Heart right ventricle (tissue), 16 donors: ENCODE measurements at regions not wholly inside any gene's neighbourhood (a gene's known extent, or its start where the extent isn't known, plus 50 kb on each side); places are given as distances from the start of the nearest gene placed in this dataset.

ENCODE experiments used
- ATAC-seq, 8 donors: fragments of 200-7000 bp; cut with Tn5 transposase; one replicate each; pipeline ENCODE4 v1.9.1; 2020; ENCODE audit warnings: mild to moderate bottlenecking in 8 of 8, moderate library complexity in 8 of 8, moderate number of reproducible peaks in 1 of 8
- DNase-seq, 2 donors: peaks; one replicate each; pipeline ENCODE4 v3.0.0-alpha.2; 2020
- H3K27ac ChIP-seq, 10 donors: fragments of 200-600 bp; sonication (generic) in 2 of 10; one replicate each; pipeline versions ENCODE4 v1.5.0 to v1.8.0; 2020 to 2022; ENCODE audit warnings: mild to moderate bottlenecking in 3 of 10
- H3K27me3 ChIP-seq, 7 donors: fragments of 200-600 bp; one replicate each; pipeline ENCODE4 v1.8.0; 2021 to 2022; ENCODE audit warnings: mild to moderate bottlenecking in 2 of 7
- H3K36me3 ChIP-seq, 9 donors: fragments of 200-600 bp; sonication (generic) in 1 of 9; one replicate each; pipeline versions ENCODE4 v1.5.0 to v1.8.0; 2020 to 2022; ENCODE audit warnings: mild to moderate bottlenecking in 2 of 9
- H3K4me1 ChIP-seq, 9 donors: fragments of 200-600 bp; sonication (generic) in 1 of 9; one replicate each; pipeline versions ENCODE4 v1.5.0 to v1.8.0; 2020 to 2022; ENCODE audit warnings: mild to moderate bottlenecking in 4 of 9
- H3K4me3 ChIP-seq, 10 donors: fragments of 200-600 bp; sonication (generic) in 2 of 10; one replicate each; pipeline versions ENCODE4 v1.5.0 to v1.8.0; 2020 to 2022; ENCODE audit warnings: mild to moderate bottlenecking in 7 of 10, moderate library complexity in 2 of 10
- H3K9me3 ChIP-seq, 11 donors: fragments of 200-600 bp in 10 of 11; sonication (generic) in 2 of 11; one replicate each; pipeline versions ENCODE4 v1.5.0 to v1.8.0; 2013 to 2022; ENCODE audit warnings: mild to moderate bottlenecking in 2 of 11, control low read depth in 1 of 11, moderate library complexity in 1 of 11
- CTCF ChIP-seq, 9 donors: fragments of 200-600 bp; sonication (generic) in 2 of 9; IDR thresholded peaks; one replicate each; pipeline versions ENCODE4 v1.5.0 to v1.8.0; 2021 to 2022; ENCODE audit warnings: antibody characterized with exemption in 9 of 9, mild to moderate bottlenecking in 5 of 9, moderate library complexity in 1 of 9
- WGBS, 2 donors: extraction: QIAGEN DNeasy Blood & Tissue Kit; methylation state at CpG; one replicate each; pipeline ENCODE4 v1.1.7; 2013; ENCODE audit warnings: inconsistent platforms in 1 of 2; 5-methylcytosine and 5-hydroxymethylcytosine counted together
- intact Hi-C, 10 donors: fragments of 100-400 bp; cut with DNase I; formaldehyde crosslinking; loops; one replicate each; pipeline versions ENCODE4 v1.11.1 to v1.14.2; 2022
- donor health status: Arrhythmogenic right ventricular cardiomyopathy.
- donor health status: ischemic (EF 13 %, LVEDD 7.1; RV severe dilation, severe dysfunction).
- donor health status: healthy with polysubstance abuse.
- donor health status: DM: no; HTN: yes; CAD: no.
- donor health status: DM: no; HTN: no; CAD: no.
- donor health status: ischemic (EF 25% LVEDD 6.9; RV normal size, moderate dysfunction).
- donor health status: ischemic (EF 25% LVEDD 5.7; RV mildly dilated, moderate dysfunction).
- donor health status: healthy.
- donor health status: DM: yes; HTN: yes; CAD: no.
- donor health status: Ischemic cardiomyopathy.
- donor health status: ischemic (EF 35%, LVEDD 5.7; RV mildly dilated, moderate dysfunction).
- donor health status: nonischemic (EF 11% LVEDD 7.7; RV severe dilation, severe dysfunction).
- donor health status: DM: yes; HTN: yes; CAD: no.
- donor health status: PGD.
- donor health status: ischemic (EF 29% LVEDD 5.4; RV normal size, mild dysfunction).
- donor health status: nonischemic (EF 23%, LVEDD 6.1; RV moderate dilation, normal function).

GRCh38 chr4:176969011-176969410 is 176.3 kb upstream of the VEGFC start:
- ATAC-seq = no peak
- no peak overlapping the region for H3K27ac ChIP-seq
- H3K27me3 ChIP-seq = no peaks in the 10 kb centered on the region
- no peak for DNase-seq
- H3K4me1 ChIP-seq = no peaks in the 10 kb centered on the region
- intact Hi-C loops = no loop called here
- H3K4me3 ChIP-seq = no peak overlapping the region
- H3K36me3 ChIP-seq = no peaks in the 10 kb centered on the region
- 94 to 95% methylated on average over 2 of the region's 2 CpGs for WGBS, 2 donors
- no peak for TF ChIP-seq CTCF (IDR thresholded peaks at IDR 0.05)
- H3K9me3 ChIP-seq = peaks cover 0 to 2% (median 0%) of the 10 kb centered on the region in 11 donors

GRCh38 chr4:176970853-176971252 is 178.1 kb upstream of the VEGFC start:
- WGBS, 2 donors = 62 to 69% methylated on average over 4 of the region's 4 CpGs
- intact Hi-C loops = no loop called here

GRCh38 chr4:176971576-176972115 is 178.9 kb upstream of the VEGFC start:
- Histone ChIP-seq H3K4me3 (no peak overlapping the region), H3K36me3 (no peaks in the 10 kb centered on the region), H3K27ac (no peak overlapping the region), H3K27me3 (no peaks in the 10 kb centered on the region), H3K9me3 (peaks cover 0 to 8% (median 0%) of the 10 kb centered on the region in 11 donors), H3K4me1 (no peaks in the 10 kb centered on the region)
- TF ChIP-seq CTCF (IDR thresholded peaks at IDR 0.05) = no peak
- no peak for ATAC-seq
- 83 to 88% methylated on average over 7 of the region's 7 CpGs for WGBS, 2 donors
- DNase-seq = no peak
- intact Hi-C loops = no loop called here

More at GRCh38 chr4:176970853-176971252, 178.1 kb upstream of the VEGFC start:
- H3K27ac ChIP-seq = no peak overlapping the region
- H3K9me3 ChIP-seq = peaks cover 0 to 8% (median 0%) of the 10 kb centered on the region in 11 donors
- no peaks in the 10 kb centered on the region for H3K4me1 ChIP-seq
- no peaks in the 10 kb centered on the region for H3K27me3 ChIP-seq
- no peak overlapping the region for H3K4me3 ChIP-seq
- H3K36me3 ChIP-seq = no peaks in the 10 kb centered on the region
- TF ChIP-seq CTCF (IDR thresholded peaks at IDR 0.05) = no peak
- peak in 3 of 8 donors; percentile 20 to 71 (median 63) for ATAC-seq
- DNase-seq = no peak

- no peak overlapping the region for H3K4me3 ChIP-seq
- H3K27me3 ChIP-seq = no peaks in the 10 kb centered on the region
- peaks cover 0 to 8% (median 0%) of the 10 kb centered on the region in 11 donors for H3K9me3 ChIP-seq
- TF ChIP-seq CTCF (IDR thresholded peaks at IDR 0.05) = no peak
- ATAC-seq = no peak
- no peaks in the 10 kb centered on the region for H3K36me3 ChIP-seq
- intact Hi-C loops = no loop called here
- H3K4me1 ChIP-seq = peaks cover 0 to 21% (median 0%) of the 10 kb centered on the region in 9 donors
- 62 to 70% methylated on average over 1 of the region's 1 CpG for WGBS, 2 donors
- DNase-seq = no peak
- no peak overlapping the region for H3K27ac ChIP-seq
Observed at GRCh38 chr4:176979416-176979815, 186.7 kb upstream of the VEGFC start.
